ENCODE measurements at regions not wholly inside any gene's neighbourhood (a gene's known extent, or its start where the extent isn't known, plus 50 kb on each side); places are given as distances from the start of the nearest gene placed in this dataset.
"Not testable (repeated sequence)": the region's sequence is repeated elsewhere in the genome, so short reads cannot be mapped to it uniquely, and the experiment has no call there.

DNA sequence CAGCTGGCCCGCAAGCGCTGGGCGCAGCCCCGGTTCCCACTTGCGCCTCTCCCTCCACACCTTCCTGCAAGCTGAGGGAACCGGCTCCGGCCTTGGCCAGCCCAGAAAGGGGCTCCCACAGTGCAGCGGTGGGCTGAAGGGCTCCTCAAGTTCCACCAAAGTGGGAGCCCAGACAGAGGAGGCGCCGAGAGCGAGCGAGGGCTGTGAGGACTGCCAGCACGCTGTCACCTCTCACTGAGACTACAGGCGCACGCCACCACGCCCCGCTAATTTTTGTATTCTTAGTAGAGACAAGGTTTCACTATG lies 103.3 kb upstream of the KMT2C start:
- DNase-seq, result not testable (repeated sequence)

DNA sequence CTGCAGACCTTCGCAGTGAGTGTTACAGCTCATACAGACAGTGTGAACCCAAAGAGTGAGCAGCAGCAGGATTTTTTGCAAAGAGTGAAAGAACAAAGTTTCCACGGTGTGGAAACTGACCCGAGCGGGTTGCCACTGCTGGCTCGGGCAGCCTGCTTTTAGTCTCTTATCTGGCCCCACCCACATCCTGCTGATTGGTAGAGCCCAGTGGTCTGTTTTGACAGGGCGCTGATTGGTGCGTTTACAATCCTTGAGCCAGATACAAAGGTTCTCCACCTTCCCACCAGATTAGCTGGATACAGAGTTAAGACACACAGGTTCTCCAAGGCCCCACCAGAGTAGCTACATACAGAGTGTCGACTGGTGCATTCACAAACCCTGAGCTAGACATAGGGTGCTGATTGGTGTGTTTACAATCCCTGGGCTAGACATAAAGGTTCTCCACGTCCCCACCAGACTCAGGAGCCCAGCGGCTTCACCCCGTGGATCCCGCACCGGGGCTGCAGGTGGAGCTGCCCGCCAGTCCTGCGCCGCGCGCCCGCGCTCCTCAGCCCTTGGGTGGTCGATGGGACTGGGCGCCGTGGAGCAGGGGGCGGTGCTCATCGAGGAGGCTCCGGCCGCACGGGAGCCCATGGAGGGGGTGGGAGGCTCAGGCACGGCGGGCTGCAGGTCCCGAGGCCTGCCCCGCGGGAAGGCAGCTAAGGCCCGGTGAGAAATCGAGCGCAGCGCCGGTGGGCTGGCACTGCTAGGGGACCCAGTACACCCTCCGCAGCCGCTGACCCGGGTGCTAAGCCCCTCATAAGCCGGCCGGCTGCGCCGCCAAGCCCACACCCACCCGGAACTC lies 102.8 kb upstream of the KMT2C start:
- DNase-seq, result not testable (repeated sequence)

DNA sequence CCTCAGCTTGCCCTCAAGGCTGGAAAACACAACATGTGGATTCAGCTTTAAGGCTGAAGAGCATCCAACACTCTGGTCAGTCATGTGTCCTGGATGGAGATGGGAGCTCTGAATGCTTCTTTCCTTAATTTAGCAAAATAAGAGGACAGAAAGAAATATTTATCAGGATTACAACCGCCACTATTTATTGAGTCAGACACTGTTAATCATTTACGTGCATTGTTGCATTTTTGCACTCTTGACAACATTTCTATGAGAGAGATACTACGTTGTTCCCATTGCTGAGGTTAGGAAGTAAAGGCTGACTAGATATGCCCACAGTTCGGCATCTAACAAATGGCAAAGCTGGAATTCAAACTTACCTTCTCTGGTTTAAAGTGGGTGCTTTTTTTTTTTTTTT lies 101.8 kb upstream of the KMT2C start:
- no peak for DNase-seq

GRCh38 chr7:152528612-152529011 lies 92.8 kb upstream of the KMT2C start:
- DNase-seq, result no peak

DNA sequence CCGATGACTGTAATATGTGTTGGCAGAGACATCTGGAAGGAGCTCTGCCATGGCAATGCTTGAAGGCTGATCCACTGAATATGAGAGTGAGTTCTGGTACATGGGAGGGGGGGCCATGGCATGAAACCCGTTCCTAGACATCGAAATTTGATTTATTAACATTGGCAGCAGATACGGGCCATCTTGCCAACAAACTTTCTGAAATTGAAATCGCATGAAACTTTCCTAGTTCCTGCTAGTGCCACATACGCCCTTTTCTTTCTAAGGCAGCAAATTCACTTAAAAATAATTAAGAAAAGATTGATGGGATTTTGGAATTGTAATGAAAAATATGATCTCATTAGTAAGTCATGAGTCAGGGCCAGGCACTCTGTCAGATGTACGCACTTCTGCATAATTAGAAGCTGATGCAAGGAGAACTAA lies 91.8 kb upstream of the KMT2C start:
- no peak for DNase-seq

DNA sequence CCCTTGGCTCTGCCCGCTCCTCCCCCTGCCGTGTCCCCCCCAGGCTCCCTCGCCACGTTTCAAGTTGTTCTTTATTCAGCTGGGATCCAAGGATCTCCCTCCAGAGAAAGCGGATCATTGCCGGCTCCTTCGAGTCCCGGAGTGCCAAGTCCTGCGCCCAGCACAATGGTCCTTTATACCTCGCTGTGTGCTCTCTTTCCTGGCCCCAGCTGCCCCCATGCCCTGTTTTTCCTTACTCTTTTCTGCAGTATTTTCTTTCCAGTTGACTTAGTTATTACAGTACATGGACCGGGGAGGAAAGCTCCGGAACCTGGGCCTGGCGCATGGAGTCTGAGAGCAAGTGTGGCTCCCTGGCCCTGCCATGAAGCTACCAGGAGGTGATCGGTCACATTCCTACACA lies 88.1 kb upstream of the KMT2C start:
- no peak for DNase-seq

- DNase-seq, result peak; percentile 94
Measured at GRCh38 chr7:152522571-152523067, 86.8 kb upstream of the KMT2C start.

- no peak for DNase-seq
Measured at GRCh38 chr7:152521420-152522337, 85.9 kb upstream of the KMT2C start.

- DNase-seq, result no peak
Measured at GRCh38 chr7:152520861-152521302, 85.1 kb upstream of the KMT2C start.

DNA sequence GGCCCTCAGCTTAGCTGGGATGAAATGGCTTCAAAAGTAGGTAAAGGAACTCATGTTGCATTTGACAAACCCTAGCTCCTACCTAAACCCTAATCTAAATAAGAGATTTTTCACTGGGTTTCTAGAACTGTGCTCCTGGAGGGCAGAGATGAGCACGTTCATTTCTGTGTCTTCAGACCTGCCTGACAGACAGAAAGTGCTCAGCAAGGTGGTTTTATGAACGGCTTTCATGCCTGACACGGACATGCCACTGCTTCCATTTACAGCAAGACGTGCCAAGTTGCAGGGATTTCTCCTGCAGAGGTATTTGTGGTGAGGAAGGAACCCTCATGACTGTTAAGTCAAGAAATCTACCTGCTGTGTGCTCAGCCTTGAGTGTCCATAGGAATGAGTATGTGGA lies 83.5 kb upstream of the KMT2C start:
- DNase-seq, result no peak

DNA sequence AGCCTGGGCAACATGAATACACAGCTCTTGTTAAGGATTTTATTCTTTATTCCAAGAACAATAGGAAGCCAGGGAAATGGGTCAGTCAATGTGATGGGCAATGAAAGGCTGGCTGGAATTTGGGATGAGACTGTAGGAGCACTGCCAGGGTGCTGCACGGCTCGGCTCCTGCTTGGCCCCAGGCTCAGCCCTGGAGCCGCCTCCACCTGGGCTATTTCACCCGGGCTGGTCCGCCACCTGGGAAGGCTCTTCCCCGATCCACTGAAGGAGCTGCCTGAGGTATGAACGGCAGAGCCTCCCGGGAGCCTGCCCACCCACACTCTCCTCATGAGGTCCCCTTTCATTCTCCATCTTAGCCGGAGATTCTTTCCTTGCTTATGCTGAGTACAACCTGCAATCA lies 80.4 kb upstream of the KMT2C start:
- no peak for DNase-seq

- DNase-seq, result not testable (repeated sequence)
Measured at GRCh38 chr7:152515266-152515950, 79.6 kb upstream of the KMT2C start.

GRCh38 chr7:152514771-152515105 lies 78.9 kb upstream of the KMT2C start:
- DNase-seq, result no peak

DNA sequence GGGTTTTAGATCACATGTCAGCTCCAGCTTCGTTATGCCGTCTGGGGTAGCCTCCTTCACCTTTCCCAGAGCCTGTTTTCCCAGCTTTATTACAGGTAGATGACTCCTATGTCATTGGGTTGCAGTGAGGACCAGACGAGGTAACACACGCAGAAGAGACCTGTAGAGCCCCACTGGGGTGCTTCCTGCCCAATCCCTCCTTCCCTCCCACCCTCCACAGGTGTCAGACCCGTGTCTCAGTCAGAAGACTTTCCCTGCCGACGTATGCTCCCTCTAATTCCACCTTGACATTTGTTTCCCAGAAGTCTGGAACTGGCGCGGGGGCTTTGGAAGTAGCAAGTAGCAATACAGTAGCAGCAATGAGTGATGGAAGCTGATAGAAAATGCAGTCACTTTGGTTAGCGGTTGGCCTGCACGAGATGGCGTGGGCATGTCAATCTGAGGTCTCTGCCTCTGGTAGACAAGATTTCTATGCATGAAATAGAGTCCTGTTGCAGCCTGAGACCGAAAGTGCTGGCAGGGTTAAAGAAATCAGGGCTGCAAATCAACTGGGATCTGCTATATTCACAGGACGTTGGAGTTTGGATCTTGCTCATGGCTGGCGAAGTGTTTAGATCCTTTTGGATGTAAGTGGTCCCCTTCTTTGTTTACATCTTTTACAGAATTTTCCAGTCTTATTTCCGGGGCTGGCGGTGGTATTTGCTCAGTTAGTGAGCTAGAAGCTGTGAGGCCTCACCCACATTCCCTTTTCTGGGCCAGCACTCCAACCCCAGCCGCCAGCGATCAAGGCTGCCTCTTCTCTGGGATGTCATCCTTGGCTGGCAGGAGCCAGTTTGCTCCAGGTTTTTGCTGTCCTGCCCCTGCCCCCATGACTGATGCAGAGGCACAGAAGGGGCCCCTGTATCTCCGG lies 78.3 kb upstream of the KMT2C start:
- DNase-seq, result no peak

GRCh38 chr7:152512706-152513105 lies 76.9 kb upstream of the KMT2C start:
- DNase-seq, result no peak

- no peak for DNase-seq
Measured at GRCh38 chr7:152511736-152512135, 75.9 kb upstream of the KMT2C start.

DNA sequence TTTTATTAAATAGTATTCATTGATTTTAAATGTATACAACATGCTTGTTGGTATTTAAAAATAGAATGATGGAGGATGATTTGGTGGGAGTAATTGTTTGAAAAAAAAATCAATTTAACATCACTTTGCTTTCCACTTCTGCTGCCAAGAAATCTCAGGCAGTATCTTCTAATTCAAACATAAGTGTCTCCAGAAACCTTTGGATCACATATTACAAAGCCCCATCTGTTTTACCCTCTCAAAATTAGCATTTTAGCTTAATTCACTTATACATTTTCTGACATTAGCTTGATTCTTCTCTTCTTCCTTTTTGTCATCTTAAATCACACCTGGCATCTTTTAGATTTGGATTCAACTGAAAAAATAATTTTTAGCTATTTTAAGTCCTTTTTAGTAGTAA lies 72.9 kb upstream of the KMT2C start:
- DNase-seq, result no peak

DNA sequence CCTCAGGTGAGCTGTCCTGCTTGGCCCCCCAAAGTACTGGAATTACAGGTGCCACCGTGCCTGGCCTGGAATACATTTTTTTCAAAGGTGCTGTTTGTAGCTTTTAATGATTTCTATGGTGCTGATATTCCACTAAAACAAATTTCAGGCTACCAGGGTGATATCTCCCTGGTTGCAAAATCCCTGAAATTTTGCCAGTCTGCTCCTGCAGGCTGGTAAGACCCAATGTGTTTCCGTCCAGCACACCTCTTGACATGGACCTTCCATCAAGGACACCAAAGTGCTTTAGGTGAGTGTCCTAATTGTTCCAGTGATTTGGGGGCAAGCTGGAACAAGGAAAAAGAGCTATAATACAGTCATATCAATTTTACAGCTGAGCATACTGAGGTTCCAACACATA lies 69.8 kb upstream of the KMT2C start:
- no peak for DNase-seq

- no peak for DNase-seq
Measured at GRCh38 chr7:152504816-152505215, 69.0 kb upstream of the KMT2C start.

DNA sequence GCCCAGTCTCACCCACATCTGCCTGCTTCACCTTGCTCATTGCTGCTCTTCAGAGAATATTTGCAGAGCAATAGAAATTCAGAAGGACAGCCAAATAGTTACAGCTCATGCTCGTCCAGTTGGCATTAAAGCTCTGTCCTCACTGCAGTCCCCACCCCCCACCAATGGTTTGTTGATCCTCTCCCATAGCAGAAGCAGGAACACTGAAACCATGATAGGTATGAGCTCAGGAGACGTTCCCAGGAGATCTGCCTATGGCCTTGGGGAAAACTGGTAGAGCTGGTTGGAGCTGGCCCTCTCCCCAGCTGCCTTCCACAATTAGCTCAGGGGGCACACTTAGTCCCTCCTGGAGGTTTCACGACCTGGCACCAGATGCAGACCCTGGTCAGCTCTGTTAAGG lies 68.6 kb upstream of the KMT2C start:
- DNase-seq, result peak; percentile 87

DNA sequence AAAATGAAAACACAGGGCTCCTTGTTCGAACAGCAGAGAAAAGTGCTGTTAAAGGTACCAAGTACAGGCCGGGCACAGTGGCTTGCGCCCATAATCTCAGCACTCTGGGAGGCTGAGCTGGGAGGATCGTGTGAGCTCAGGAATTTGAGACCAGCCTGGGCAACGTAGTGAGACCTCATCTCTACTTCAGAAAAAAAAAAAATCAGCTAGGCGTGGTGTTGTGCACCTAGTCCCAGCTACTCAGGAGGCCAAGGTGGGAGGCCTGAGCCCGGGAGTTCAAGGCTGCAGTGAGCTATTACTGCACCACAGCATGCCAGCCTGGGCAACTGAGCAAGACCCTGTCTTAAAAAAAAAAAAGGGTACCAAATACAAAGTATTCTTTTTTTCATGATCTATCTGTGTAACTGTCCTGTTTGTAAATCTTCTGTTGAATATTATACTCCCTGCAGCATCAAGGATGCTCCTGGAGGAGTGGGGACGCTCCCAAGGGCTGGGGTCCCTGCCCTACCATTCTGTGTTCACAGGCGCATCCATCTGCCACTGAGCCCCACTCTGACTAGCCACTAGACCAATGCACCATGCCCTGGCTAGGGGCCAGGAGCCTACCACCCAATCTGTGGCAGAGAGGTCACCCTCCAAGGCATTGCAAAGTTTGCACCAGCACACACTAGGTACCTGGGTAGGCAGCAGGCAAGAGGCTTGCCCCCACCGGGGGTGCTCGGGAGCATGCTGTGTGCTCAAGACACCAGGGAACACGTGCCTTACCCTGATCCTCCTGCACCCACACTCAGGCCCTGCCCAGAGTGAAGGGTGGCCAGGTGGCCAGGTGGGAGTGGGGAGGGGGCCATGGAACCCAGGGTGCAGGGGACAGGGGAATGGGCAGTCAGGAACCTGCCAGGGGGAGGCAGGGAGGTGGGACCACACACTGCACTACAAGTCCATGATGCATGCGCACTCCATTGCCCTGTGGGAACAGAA lies 67.3 kb upstream of the KMT2C start:
- DNase-seq, result no peak

Measured in NCI-H2029 (cell line).